ENCODE measurements at regions not wholly inside any gene's neighbourhood (a gene's known extent, or its start where the extent isn't known, plus 50 kb on each side); places are given as distances from the start of the nearest gene placed in this dataset.
A peak's percentile ranks its signal among the peaks of the same experiment; 100 is the strongest.
"Not testable (repeated sequence)": the region's sequence is repeated elsewhere in the genome, so short reads cannot be mapped to it uniquely, and the experiment has no call there.

- DNase-seq = no peak
Observed at GRCh38 chr21:18723171-18723570, 319.6 kb upstream of the TMPRSS15 start.

DNA sequence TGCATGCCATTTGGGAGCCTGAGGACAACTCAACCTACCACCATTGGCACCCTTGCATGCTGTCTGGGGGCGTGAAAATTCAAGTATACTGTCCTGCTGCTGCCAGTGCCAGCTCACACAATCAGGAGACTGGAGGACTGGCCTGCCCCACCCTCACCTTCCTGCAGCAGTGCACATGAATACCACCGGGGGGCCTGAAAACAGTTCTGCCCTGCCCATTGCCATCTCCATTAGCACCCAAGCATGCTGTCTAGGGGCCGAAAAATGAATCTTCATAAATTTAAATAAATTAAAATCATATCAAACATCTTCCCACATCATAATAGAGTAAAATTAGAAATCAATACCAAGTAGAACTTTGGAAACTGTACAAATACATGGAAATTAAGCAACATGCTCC lies 322.1 kb upstream of the TMPRSS15 start:
- DNase-seq = no peak

GRCh38 chr21:18741954-18742353 lies 338.4 kb upstream of the TMPRSS15 start:
- DNase-seq = no peak

GRCh38 chr21:18743531-18743930 lies 339.9 kb upstream of the TMPRSS15 start:
- DNase-seq = no peak

DNA sequence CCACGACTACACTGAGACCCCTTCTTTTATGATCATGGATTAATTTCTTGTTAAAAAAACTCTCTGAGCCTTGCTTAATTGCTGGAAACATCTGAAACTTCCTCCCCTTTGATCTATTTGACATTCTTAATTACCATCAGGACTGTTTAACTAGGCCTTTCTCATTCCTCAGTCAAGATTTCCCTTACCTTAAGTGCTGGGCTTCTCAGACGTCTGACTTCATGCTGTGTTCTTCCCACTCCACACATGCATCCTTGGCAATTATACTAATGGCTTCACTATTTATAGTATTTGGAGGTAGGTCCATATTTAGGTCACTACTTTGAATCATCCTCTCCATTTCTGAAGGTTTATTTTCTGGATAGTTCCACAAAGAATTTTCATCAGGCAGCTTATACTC lies 341.3 kb upstream of the TMPRSS15 start:
- no peak for DNase-seq

GRCh38 chr21:18752894-18753293 lies 349.3 kb upstream of the TMPRSS15 start:
- DNase-seq = not testable (repeated sequence)

- peak; percentile 9 for DNase-seq
Observed at GRCh38 chr21:18756272-18756671, 352.7 kb upstream of the TMPRSS15 start.

DNA sequence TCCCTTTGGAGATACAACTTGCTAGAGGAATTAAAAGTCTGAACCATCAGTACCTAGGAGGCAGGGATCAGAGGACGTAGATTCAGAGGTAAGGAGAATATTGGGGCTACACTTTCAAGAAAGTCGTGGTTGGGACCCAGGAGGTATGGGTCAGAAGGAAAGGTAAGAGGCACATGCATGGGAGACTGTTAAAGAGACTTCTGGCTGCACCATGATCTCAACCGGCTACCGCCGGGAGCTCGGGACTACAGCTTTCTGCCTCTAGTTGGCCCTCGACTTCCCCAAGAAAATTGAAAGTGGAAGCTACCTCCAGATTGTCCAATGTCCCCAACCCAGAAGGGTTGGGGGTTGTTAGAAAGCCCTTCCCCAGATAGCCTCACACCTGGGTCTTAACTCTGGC lies 355.7 kb upstream of the TMPRSS15 start:
- no peak for DNase-seq

DNA sequence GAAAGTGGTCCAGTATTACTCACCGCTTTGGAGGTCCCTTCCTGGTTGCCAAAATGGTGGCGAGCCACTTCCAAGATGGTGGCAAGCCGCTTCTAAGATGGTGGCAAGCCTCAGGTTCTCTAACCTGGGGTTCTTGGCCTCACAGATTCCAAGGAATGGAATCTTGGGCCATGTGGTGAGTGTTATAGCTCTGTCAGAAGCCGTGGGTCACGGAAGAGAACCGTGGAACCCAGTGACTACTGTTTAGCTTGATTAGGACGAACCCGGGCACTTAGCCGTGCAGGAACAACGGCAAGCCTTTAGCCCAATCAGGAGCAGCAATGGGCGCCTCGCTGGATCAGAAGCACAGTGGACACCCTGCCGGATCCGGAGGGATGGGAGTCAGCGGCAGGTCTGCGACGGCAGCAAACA lies 356.2 kb upstream of the TMPRSS15 start:
- no peak for DNase-seq

DNA sequence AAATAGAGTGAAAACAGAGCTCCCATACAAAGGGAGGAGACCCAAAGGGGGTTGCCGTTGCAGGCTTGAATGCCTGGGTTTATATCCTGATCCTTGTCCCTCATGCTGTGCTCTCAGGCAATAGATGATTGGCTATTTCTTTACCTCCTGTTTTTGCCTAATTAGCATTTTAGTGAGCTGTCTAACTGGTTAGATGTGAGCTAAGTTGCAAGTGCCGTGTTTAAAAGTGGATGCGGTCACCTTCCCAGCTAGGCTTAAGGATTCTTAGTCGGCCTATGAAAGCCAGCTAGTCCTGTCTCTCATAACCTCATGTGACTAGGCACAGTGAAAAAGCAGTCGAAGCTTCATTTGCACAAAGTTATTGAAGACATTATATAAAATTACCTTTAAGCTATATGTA lies 356.7 kb upstream of the TMPRSS15 start:
- no peak for DNase-seq

DNA sequence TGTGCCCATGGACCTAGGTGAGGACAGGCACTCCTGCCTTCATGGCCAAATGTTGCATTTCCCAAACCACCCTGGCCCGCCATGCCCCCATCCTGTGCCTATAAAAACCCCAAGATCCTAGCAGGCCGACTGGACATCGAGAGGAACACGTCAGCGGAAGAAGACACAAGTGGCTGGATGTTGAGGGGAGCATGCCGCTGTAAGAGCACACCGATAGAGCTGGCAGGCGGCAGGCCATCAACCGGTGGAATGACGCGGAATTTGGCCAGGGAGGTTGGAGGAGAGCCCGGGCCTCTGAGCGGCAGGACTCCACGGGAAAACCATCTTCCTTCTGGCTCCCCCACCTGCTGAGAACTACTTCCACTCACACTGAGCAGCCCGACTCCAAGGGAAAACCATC lies 361.1 kb upstream of the TMPRSS15 start:
- DNase-seq = no peak

- no peak for DNase-seq
Observed at GRCh38 chr21:18769599-18769998, 366.0 kb upstream of the TMPRSS15 start.

DNA sequence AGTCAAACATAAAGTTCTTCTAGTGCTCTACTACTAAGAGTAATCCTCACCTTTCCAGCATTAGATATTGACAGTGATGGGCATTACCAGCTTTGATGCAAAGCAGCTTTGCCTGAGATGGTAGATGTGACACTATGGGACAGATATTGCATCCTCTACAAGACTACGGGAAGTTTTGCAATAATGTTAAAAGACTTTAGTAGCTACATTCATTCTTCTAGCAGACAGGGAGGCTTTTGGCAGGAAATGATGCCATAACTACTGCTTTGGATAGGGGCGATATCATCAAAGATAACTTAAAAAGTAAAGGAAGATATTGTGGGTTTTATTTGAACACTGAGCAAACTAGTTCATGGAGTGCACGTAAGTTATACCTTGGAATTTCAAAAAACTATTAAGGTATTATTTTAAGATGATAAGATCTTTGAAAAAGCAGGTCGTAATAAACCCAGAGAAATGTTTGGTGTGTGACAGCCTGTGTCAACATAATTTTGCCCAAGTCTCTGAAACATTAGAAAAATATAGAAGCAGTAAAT lies 368.3 kb upstream of the TMPRSS15 start:
- no peak for DNase-seq

- DNase-seq = no peak
Observed at GRCh38 chr21:18772404-18772803, 368.8 kb upstream of the TMPRSS15 start.

DNA sequence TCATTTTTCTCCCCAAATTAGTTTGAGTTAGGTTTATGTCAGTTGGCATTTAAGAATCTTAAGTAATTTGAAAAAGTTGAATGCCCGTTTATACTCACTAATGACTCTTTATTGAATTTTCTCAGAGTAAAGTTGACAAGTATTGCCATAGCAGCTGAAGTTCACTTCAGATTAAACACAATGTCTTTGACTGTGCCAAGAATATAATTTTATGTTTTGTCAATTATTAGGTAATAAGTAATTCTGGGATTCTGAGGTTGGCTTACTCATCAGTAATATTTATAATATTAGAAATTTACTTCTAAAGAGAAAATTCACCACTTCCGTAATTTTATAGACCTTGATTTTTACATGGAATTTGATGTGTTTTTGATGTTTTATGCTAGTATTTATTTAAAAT lies 369.3 kb upstream of the TMPRSS15 start:
- DNase-seq = no peak

DNA sequence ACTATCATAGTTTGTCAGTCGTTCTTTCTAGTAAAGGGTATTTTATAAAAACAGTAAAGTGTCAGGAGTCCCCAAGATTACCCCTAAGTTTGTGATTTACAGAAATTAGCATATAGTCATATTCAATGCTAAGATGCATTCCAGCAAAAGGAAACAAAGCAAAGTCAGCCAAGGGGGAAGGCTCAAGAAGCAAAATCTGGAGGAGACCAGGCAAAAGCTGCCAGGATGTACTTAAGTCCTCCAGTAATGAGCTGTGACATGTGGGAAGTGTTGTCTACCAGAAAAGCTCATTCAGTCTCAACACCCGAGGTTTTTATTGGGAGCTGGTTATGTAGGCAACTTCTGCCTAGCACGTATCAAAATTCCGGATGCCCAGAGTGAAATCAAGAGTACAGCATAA lies 373.4 kb upstream of the TMPRSS15 start:
- DNase-seq = no peak

- no peak for DNase-seq
Observed at GRCh38 chr21:18782721-18783120, 379.1 kb upstream of the TMPRSS15 start.

- no peak for DNase-seq
Observed at GRCh38 chr21:18801468-18801867, 397.9 kb upstream of the TMPRSS15 start.

DNA sequence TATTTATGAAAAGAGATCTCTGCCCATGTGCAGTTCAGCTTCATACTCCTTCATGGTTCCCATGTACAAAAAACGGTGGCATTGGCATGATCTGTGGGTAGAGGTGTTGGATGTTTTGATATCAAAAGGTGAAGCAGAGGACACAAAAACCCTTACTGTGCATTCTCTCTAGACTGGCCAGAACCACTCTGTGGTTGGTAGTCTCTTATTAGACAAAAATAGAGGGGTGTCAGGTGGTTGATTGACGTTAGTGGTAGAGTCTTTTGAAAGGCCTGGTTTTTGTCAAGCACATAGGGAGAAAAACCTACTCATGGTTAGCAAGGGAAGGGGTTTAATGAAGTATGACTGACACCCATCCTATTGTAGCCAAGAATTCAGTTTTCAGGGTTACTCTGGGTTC lies 400.0 kb upstream of the TMPRSS15 start:
- no peak for DNase-seq

- no peak for DNase-seq
Observed at GRCh38 chr21:18810136-18810535, 406.6 kb upstream of the TMPRSS15 start.

GRCh38 chr21:18812308-18812707 lies 408.7 kb upstream of the TMPRSS15 start:
- DNase-seq = no peak

- DNase-seq = no peak
Observed at GRCh38 chr21:18819507-18819906, 415.9 kb upstream of the TMPRSS15 start.

DNA sequence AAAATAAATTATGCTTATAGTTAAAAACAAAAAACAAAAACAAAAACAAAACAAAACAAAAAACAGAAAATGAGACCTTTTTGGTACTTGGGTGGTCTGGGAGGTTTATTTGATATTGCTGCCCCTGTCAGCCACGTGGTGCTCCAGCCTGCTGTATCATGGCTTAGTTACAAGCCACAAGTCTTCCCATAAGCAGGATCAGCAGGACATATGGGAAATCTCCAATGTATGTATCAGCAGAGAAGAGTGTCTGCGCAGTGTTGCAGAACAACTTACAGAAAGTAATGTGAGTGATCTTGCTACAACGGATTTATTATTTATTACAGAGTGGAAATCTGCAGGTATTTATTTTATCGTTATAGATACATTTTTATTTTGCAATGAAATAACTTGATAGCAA lies 423.0 kb upstream of the TMPRSS15 start:
- DNase-seq = no peak

DNA sequence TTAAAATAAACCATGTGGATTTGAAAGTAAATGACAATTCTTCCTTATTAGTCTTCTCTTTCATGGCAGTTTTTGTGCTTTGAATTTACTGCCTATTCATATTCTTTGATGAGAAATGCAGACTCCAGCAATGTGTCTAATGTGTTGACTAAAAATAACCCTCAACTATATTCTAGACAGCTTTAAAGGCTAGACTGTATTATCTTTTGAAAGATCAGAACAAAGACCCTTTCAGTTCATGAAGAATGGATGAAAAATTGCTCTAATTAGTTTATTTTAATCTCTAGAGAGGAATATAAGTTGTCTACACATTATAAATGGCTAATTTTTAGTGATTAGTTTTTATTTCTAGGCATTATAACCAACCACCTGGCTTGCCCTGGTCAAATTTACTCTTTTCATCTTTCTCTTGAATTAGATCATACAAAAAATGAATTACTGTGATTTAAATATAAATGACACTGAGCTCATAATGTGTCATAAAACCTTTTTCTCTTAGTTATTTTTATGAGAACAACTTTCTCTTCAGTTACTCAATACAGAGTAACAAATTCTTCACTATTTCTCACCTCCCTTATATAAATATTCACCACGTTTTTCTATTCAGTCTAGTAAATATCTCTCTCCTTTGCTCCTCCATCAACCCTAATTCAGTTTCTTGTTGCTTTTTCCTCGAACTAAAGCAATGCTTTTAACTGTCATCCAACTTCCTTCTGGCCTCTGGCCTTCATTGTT lies 428.5 kb upstream of the TMPRSS15 start:
- DNase-seq = no peak

GRCh38 chr21:18832950-18833349 lies 429.4 kb upstream of the TMPRSS15 start:
- no peak for DNase-seq
